Testis (tissue), 2 donors: ENCODE measurements at regions not wholly inside any gene's neighbourhood (a gene's known extent, or its start where the extent isn't known, plus 50 kb on each side); places are given as distances from the start of the nearest gene placed in this dataset.

Experiments used
- CTCF ChIP-seq, 3 experiments: fragments of 450-650 bp in 2 of 3; fragments of 200-600 bp in 1 of 3; sonication (generic) in 1 of 3; IDR thresholded peaks; one replicate each; pipeline ENCODE4 v1.5.1; 2016 to 2019; ENCODE audit warnings: antibody characterized with exemption in 3 of 3, mild to moderate bottlenecking in 2 of 3, moderate library complexity in 1 of 3
- POLR2A ChIP-seq: fragments of 450-650 bp; IDR thresholded peaks from one replicate; pipeline ENCODE4 v1.6.1; 2017; ENCODE audit warnings: antibody characterized with exemption, mild to moderate bottlenecking, moderate library complexity

- TF ChIP-seq CTCF (IDR thresholded peaks at IDR 0.05) (no peak), POLR2A (no peak)
Measured at GRCh38 chr11:8793114-8793777, 110.7 kb downstream of the RPL27A start.
